Stimulated activated CD4-positive, alpha-beta T cell treated with anti-CD3 and anti-CD28 coated beads, Interleukin-1b, Interleukin-23, amount 100 ng/mL, for 1 hour (primary cell): ENCODE measurements at regions not wholly inside any gene's neighbourhood (a gene's known extent, or its start where the extent isn't known, plus 50 kb on each side); places are given as distances from the start of the nearest gene placed in this dataset.

Experiments
- DNase-seq, 2 donors: peaks; one replicate each; pipeline ENCODE4 v3.0.0-alpha.2; 2020; ENCODE audit warnings: low read depth in 2 of 2

GRCh38 chr7:142334236-142334635 lies 76.4 kb upstream of the PRSS58 start:
- DNase-seq, result no peak

DNA sequence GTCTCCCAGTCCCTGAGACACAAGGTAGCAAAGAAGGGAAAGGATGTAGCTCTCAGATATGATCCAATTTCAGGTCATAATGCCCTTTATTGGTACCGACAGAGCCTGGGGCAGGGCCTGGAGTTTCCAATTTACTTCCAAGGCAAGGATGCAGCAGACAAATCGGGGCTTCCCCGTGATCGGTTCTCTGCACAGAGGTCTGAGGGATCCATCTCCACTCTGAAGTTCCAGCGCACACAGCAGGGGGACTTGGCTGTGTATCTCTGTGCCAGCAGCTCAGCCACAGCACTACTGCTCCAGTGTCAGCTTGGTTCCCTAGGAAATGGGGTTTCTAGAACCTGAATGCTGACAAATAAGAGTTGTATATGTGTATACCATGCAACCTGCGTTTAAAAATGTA lies 74.6 kb upstream of the PRSS58 start:
- DNase-seq, result no peak

- no peak for DNase-seq
Observed at GRCh38 chr7:142331941-142332340, 74.1 kb upstream of the PRSS58 start.

- no peak for DNase-seq
Observed at GRCh38 chr7:142329062-142329790, 71.4 kb upstream of the PRSS58 start.

DNA sequence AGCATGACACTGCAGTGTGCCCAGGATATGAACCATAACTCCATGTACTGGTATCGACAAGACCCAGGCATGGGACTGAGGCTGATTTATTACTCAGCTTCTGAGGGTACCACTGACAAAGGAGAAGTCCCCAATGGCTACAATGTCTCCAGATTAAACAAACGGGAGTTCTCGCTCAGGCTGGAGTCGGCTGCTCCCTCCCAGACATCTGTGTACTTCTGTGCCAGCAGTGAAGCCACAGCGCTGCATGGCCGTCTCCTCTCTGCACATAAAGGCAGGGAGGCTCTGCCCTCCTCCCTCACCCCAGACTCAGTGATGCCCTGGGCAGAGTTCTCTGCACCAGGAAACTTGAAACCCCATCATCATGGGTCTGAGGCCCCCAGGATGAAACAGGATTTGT lies 70.7 kb upstream of the PRSS58 start:
- DNase-seq, result no peak

- DNase-seq, result no peak
Observed at GRCh38 chr7:142327628-142328405, 70.0 kb upstream of the PRSS58 start.

DNA sequence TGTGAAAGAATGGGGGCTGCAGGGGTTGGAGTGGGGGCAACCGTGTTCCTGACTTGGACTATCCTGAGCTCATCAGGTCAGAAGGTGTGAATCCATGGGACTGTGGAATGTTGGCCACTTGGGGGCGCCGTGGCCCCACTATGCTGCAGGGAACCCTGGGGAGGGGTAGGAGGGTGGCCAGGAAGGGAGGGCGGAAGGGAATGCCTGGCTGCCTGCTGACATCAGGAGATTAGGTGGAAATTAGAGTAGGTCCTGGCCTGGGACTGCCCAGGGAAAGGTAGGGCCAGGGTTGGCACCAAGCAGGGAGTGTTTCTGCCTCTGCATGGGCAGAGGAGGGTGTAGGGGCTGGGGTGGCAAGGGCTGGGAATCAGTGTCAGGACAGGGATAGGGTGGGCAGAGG lies 65.8 kb upstream of the PRSS58 start:
- DNase-seq, result no peak

- no peak for DNase-seq
Observed at GRCh38 chr7:142321391-142321790, 63.5 kb upstream of the PRSS58 start.

DNA sequence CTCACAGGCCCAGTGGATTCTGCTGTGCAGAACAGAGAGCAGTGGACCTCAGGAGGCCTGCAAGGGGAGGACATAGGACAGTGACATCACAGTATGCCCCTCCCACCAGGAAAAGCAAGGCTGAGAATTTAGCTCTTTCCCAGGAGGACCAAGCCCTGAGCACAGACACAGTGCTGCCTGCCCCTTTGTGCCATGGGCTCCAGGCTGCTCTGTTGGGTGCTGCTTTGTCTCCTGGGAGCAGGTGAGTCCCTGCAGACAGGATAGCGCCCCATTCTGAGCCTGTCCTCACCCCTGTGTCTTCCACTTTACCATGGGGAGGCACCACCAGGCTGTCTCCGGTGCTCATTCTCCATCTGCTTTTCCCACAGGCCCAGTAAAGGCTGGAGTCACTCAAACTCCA lies 63.0 kb upstream of the PRSS58 start:
- DNase-seq, result no peak

- peak in 1 of 2 donors; percentile 20 for DNase-seq
Observed at GRCh38 chr7:142319970-142320369, 62.1 kb upstream of the PRSS58 start.

DNA sequence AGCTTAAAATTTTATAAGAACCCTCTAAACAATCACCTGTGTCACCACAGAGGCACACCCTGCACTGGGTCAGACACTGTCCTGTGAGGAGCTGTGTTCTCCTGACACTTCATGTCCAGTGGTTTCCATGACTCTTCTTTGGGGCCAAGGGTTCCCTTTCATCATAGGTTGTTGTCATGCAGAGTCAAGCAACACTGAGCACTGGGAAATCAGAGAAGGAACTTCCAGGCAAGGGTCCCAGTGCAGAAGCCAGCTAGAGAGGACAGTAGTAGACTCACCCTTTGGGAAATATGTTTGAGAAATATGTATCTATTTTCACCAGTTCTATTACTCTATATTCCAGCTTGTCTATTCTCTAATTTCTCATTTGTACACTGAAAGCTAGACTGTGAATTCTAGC lies 56.4 kb upstream of the PRSS58 start:
- DNase-seq, result no peak

- DNase-seq, result no peak
Observed at GRCh38 chr7:142313528-142313927, 55.7 kb upstream of the PRSS58 start.

DNA sequence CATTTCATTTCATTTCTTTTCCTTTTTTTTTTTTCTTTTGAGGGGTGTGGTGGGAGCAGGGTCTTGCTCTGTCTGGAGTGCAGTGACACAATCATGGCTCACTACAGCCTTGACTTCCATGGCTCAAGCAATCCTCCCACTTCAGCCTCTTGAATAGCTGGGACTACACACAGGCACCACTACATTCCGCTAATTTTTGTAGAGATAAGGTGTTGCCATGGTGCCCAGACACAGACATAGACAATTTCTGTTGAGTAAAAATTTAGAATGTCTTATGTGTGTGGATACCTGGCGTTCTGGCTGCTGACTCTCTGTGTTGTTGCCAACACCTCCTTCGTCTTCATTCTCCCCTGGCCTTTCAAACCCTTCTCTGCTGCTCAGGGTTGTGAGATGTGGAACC lies 54.0 kb upstream of the PRSS58 start:
- DNase-seq, result no peak

DNA sequence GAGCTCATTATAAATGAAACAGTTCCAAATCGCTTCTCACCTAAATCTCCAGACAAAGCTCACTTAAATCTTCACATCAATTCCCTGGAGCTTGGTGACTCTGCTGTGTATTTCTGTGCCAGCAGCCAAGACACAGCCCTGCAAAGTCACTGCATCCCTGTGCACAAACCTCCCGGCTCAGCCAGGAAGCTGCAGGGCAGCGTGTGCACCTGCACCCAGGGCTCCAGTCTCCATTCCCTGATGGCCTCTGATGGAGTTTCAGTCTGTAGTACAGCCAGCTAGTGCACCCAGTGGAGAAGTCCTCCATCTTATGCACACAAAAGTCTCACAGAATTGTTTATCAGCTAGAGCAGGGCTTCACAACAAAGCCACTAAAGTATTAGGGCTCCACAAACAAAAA lies 51.1 kb upstream of the PRSS58 start:
- DNase-seq, result no peak

DNA sequence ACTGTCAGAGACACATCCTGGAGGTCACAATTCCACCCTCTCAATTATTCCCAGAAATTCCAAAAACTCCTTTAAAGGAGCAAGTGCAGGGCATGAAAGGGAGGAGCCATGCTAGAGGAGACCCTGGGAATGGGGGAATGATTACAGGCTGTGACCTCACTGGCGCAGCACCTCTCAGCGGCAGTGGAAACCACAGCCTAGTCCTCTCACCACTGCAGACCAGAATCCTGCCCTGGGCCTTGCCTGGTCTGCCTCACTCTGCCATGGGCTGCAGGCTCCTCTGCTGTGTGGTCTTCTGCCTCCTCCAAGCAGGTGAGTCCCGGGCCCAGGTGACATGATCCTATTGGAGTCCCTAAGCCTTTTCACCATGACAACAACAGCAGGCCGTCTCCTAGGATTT lies 50.5 kb upstream of the PRSS58 start:
- no peak for DNase-seq
